ENCODE measurements at regions not wholly inside any gene's neighbourhood (a gene's known extent, or its start where the extent isn't known, plus 50 kb on each side); places are given as distances from the start of the nearest gene placed in this dataset.
A peak's percentile ranks its signal among the peaks of the same experiment; 100 is the strongest.

- Histone ChIP-seq H3K36me3 (ENCODE audit: control insufficient read depth, insufficient read depth, low read length) (no peaks in the 10 kb centered on the region), H3K4me3 (ENCODE audit: low read depth, low read length) (no peak overlapping the region), H3K27me3 (ENCODE audit: control insufficient read depth, insufficient read depth, low read length) (peaks cover 18% of the 10 kb centered on the region)
- ChIA-PET CTCF (interaction anchor here (0.6 to 1.6 kb wide), 5 partner anchors 11 to 44 kb away, joined by 3 to 5 read pairs (median 3); no protein-coding TSS in a partner anchor), POLR2A (no interaction called here)
- no peak for TF ChIP-seq CTCF (IDR thresholded peaks at IDR 0.05; ENCODE audit: insufficient read depth, low read depth, low read length)
- no peak for DNase-seq (ENCODE audit: low read depth)
These were observed 70.5 kb upstream of the CTTNBP2NL start for GRCh38 chr1:112325504-112325903.

GRCh38 chr1:112328600-112328999 is 67.4 kb upstream of the CTTNBP2NL start:
- no peak for TF ChIP-seq CTCF (IDR thresholded peaks at IDR 0.05; ENCODE audit: insufficient read depth, low read depth, low read length)
- Histone ChIP-seq H3K4me3 (ENCODE audit: low read depth, low read length) (no peak overlapping the region), H3K27me3 (ENCODE audit: control insufficient read depth, insufficient read depth, low read length) (peaks cover 13% of the 10 kb centered on the region), H3K36me3 (ENCODE audit: control insufficient read depth, insufficient read depth, low read length) (no peaks in the 10 kb centered on the region)
- DNase-seq (ENCODE audit: low read depth), result no peak
- ChIA-PET POLR2A (no interaction called here), CTCF (interaction anchor here (0.9 to 1.5 kb wide), 3 partner anchors 8 to 30 kb away, joined by 3 to 4 read pairs (median 4); no protein-coding TSS in a partner anchor)

- no peak for DNase-seq (ENCODE audit: low read depth)
- H3K27me3 ChIP-seq (ENCODE audit: control insufficient read depth, insufficient read depth, low read length), result peaks cover 8% of the 10 kb centered on the region
- H3K36me3 ChIP-seq (ENCODE audit: control insufficient read depth, insufficient read depth, low read length), result no peaks in the 10 kb centered on the region
- ChIA-PET CTCF (interaction anchor here (1.0 kb wide), 1 partner anchor 38 kb away, joined by 3 read pairs; no protein-coding TSS in a partner anchor), POLR2A (no interaction called here)
- TF ChIP-seq CTCF (IDR thresholded peaks at IDR 0.05; ENCODE audit: insufficient read depth, low read depth, low read length), result no peak
- no peak overlapping the region for H3K4me3 ChIP-seq (ENCODE audit: low read depth, low read length)
These were observed 63.6 kb upstream of the CTTNBP2NL start for GRCh38 chr1:112332176-112333150.

GRCh38 chr1:112335351-112335750 is 60.7 kb upstream of the CTTNBP2NL start:
- CTCF ChIA-PET, result interaction anchor here (1.0 to 1.1 kb wide), 2 partner anchors 34 to 36 kb away, joined by 3 read pairs; no protein-coding TSS in a partner anchor
- TF ChIP-seq CTCF (IDR thresholded peaks at IDR 0.05; ENCODE audit: insufficient read depth, low read depth, low read length), result no peak
- POLR2A ChIA-PET, result no interaction called here
- H3K36me3 ChIP-seq (ENCODE audit: control insufficient read depth, insufficient read depth, low read length), result no peaks in the 10 kb centered on the region
- peaks cover 6% of the 10 kb centered on the region for H3K27me3 ChIP-seq (ENCODE audit: control insufficient read depth, insufficient read depth, low read length)
- no peak for DNase-seq (ENCODE audit: low read depth)
- H3K4me3 ChIP-seq (ENCODE audit: low read depth, low read length), result no peak overlapping the region

- TF ChIP-seq CTCF (IDR thresholded peaks at IDR 0.05; ENCODE audit: insufficient read depth, low read depth, low read length), result peak; percentile 69
- H3K36me3 ChIP-seq (ENCODE audit: control insufficient read depth, insufficient read depth, low read length), result no peaks in the 10 kb centered on the region
- CTCF ChIA-PET, result interaction anchor here (0.6 to 2.1 kb wide), 21 partner anchors 8 to 586 kb away, joined by 3 to 9 read pairs (median 4); no protein-coding TSS in a partner anchor
- DNase-seq (ENCODE audit: low read depth), result no peak
- POLR2A ChIA-PET, result interaction anchor here (0.7 kb wide), 1 partner anchor 535 kb away, joined by 7 read pairs; no protein-coding TSS in a partner anchor
- peaks cover 9% of the 10 kb centered on the region for H3K27me3 ChIP-seq (ENCODE audit: control insufficient read depth, insufficient read depth, low read length)
- H3K4me3 ChIP-seq (ENCODE audit: low read depth, low read length), result no peak overlapping the region
These were observed 58.9 kb upstream of the CTTNBP2NL start for GRCh38 chr1:112337028-112337531.
